ENCODE measurements at regions not wholly inside any gene's neighbourhood (a gene's known extent, or its start where the extent isn't known, plus 50 kb on each side); places are given as distances from the start of the nearest gene placed in this dataset.

- DNase-seq (ENCODE audit: low read depth) (no peak), FAIRE-seq (no peak)
- Histone ChIP-seq H3K27me3 (ENCODE audit: control insufficient read depth, insufficient read depth, low read length) (peaks cover 15% of the 10 kb centered on the region), H3K4me3 (ENCODE audit: low read depth, low read length) (no peak overlapping the region), H3K36me3 (ENCODE audit: control insufficient read depth, insufficient read depth, low read length) (no peaks in the 10 kb centered on the region)
- TF ChIP-seq CTCF (IDR thresholded peaks at IDR 0.05; ENCODE audit: insufficient read depth, low read length, severe bottlenecking): no peak
Observed at GRCh38 chr1:228897901-228898300, 162.6 kb downstream of the RHOU start.

- no peak overlapping the region for H3K4me3 ChIP-seq (ENCODE audit: low read depth, low read length)
- H3K27me3 ChIP-seq (ENCODE audit: control insufficient read depth, insufficient read depth, low read length): peaks cover 15% of the 10 kb centered on the region
- TF ChIP-seq CTCF (IDR thresholded peaks at IDR 0.05; ENCODE audit: insufficient read depth, low read length, severe bottlenecking): no peak
- no peaks in the 10 kb centered on the region for H3K36me3 ChIP-seq (ENCODE audit: control insufficient read depth, insufficient read depth, low read length)
- DNase-seq (ENCODE audit: low read depth): no peak
- FAIRE-seq: peak; percentile 47
Observed at GRCh38 chr1:228898582-228898992, 163.3 kb downstream of the RHOU start.

GRCh38 chr1:228899421-228899956, 164.2 kb downstream of the RHOU start:
- no peak for TF ChIP-seq CTCF (IDR thresholded peaks at IDR 0.05; ENCODE audit: insufficient read depth, low read length, severe bottlenecking)
- Histone ChIP-seq H3K27me3 (ENCODE audit: control insufficient read depth, insufficient read depth, low read length) (peaks cover 16% of the 10 kb centered on the region), H3K4me3 (ENCODE audit: low read depth, low read length) (no peak overlapping the region), H3K36me3 (ENCODE audit: control insufficient read depth, insufficient read depth, low read length) (no peaks in the 10 kb centered on the region)
- no peak for DNase-seq (ENCODE audit: low read depth)
- no peak for FAIRE-seq

- H3K27me3 ChIP-seq (ENCODE audit: control insufficient read depth, insufficient read depth, low read length): peaks cover 20% of the 10 kb centered on the region
- no peak for TF ChIP-seq CTCF (IDR thresholded peaks at IDR 0.05; ENCODE audit: insufficient read depth, low read length, severe bottlenecking)
- H3K36me3 ChIP-seq (ENCODE audit: control insufficient read depth, insufficient read depth, low read length): no peaks in the 10 kb centered on the region
- DNase-seq (ENCODE audit: low read depth) (no peak), FAIRE-seq (no peak)
- H3K4me3 ChIP-seq (ENCODE audit: low read depth, low read length): no peak overlapping the region
Observed at GRCh38 chr1:228900099-228900885, 165.0 kb downstream of the RHOU start.

- FAIRE-seq (no peak), DNase-seq (ENCODE audit: low read depth) (no peak)
- Histone ChIP-seq H3K4me3 (ENCODE audit: low read depth, low read length) (no peak overlapping the region), H3K36me3 (ENCODE audit: control insufficient read depth, insufficient read depth, low read length) (no peaks in the 10 kb centered on the region), H3K27me3 (ENCODE audit: control insufficient read depth, insufficient read depth, low read length) (peaks cover 20% of the 10 kb centered on the region)
- TF ChIP-seq CTCF (IDR thresholded peaks at IDR 0.05; ENCODE audit: insufficient read depth, low read length, severe bottlenecking): no peak
Observed at GRCh38 chr1:228900886-228901392, 165.7 kb downstream of the RHOU start.

Measured in bronchial epithelial cell (primary cell).